Esophagus mucosa (tissue), 1 donor: ENCODE measurements at regions not wholly inside any gene's neighbourhood (a gene's known extent, or its start where the extent isn't known, plus 50 kb on each side); places are given as distances from the start of the nearest gene placed in this dataset.

ENCODE experiments used
- ATAC-seq: fragments of 200-7000 bp; cut with Tn5 transposase; one replicate; pipeline ENCODE4 v1.9.1; 2020
- donor health status: DM: yes; HTN: yes; CAD: no.

GRCh38 chr1:229037806-229038405 lies 233.0 kb upstream of the RAB4A start:
- no peak for ATAC-seq

GRCh38 chr1:229040630-229041358 lies 230.1 kb upstream of the RAB4A start:
- ATAC-seq = no peak

GRCh38 chr1:229041946-229042345 lies 229.0 kb upstream of the RAB4A start:
- no peak for ATAC-seq

DNA sequence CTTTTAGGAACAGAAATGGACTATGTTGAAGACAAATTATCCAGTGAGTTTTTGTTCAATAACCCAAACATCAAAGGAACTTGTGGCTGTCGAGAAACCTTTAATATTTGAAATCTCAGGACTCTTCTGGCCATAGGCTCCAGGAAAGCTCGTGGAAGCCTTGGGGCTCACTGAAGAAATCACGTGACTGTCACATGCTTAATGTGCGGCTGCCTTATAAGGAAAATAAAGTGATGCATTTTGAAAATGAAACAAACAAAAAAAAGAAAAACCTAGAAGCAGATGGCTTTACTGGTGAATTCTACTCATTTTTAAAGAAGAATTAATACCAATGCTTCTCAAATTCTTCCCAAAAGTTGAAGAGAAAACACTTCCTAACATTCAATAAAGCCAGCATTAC lies 228.4 kb upstream of the RAB4A start:
- ATAC-seq = no peak

DNA sequence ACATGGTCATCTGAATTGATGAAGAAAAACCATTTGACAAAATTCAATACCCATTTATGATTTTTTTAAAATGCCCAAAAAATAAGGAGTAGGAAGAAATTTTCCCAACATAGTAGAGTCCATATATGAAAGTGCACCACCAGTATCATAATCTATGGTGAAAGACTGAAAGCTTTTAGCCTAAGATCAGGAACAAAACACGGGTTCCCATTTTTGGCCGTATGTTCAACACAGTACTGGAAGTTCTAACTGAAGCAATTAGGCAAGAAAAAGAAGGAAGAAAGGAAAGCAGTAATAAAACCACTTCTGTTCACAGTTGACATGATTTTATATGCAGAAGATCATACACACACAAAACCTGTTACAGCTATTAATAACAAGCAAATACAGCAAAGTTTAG lies 227.8 kb upstream of the RAB4A start:
- no peak for ATAC-seq

DNA sequence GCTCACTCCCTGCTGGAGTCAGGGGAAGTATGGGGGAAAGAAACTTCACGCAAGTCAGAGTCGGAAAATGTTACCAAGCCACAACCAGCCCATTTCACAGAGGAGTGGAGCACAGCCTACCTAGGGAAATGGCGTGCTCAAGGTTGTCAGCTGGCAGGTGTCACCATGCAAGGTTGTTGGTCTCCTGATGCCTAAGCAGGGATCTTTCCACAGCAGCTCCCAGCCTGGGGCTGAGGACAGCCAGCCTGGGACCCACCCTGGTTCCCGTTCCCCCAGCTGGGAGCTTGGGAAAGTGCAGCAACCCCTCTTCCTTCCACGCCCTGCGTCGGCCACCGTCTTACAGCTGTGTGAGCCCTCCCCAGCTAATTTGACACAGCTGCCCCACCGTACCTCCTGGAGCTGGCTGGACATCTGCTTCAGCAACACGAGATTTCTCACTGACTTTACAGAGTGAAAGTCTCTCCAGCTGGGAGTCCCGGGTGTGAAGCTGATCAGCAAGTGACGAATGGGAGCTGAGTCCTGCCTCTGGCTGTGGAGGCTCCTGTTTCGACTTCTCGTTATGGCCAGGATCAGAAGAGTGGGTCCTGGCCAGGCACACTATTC lies 224.6 kb upstream of the RAB4A start:
- ATAC-seq = no peak

GRCh38 chr1:229047161-229047839 lies 223.6 kb upstream of the RAB4A start:
- no peak for ATAC-seq

- no peak for ATAC-seq
Measured at GRCh38 chr1:229047840-229048620, 222.9 kb upstream of the RAB4A start.

- ATAC-seq = no peak
Measured at GRCh38 chr1:229048896-229049295, 222.0 kb upstream of the RAB4A start.

GRCh38 chr1:229056046-229056445 lies 214.9 kb upstream of the RAB4A start:
- no peak for ATAC-seq

GRCh38 chr1:229058111-229058561 lies 212.8 kb upstream of the RAB4A start:
- ATAC-seq = peak; percentile 53

DNA sequence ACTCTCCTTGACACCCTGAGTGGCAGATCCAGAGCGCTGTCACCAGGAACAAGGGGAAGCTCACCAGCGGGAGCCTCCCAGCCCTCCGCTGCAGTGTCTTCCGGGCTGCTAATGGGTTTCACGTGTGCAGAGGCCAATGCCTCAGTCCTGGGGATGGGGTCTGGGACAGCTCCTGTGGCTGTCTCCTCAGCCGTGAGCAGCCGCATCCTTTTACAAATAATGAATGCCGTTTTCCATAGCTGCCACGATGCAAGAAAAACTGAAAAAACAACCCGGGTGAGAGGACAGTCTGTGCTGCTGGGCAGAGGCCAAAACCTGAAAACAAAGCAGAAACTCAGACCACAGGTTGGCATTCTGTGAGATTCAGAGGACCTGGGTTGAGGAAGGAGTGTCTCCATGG lies 212.2 kb upstream of the RAB4A start:
- no peak for ATAC-seq

- ATAC-seq = peak; percentile 67
Measured at GRCh38 chr1:229059671-229060539, 211.0 kb upstream of the RAB4A start.

DNA sequence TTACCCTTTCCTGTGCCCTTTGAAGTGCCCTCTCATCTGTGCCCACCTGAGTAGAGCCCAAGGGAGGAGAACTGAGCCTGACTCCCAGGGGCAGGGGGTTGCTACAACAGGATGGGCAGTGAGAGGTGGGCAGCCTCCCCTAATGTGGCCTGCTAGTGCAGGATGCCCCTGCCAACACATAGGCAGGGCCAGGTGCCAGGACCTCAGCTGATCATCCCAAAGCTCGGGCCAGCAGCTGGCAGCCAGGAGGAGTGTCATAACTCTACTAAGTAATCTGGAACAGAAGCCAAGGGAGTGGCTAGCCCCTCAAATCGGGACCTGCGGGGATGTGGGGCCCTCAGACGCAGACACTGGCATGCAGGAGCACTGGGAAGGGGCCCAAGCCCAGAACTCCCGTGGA lies 208.8 kb upstream of the RAB4A start:
- no peak for ATAC-seq

GRCh38 chr1:229063154-229063773 lies 207.6 kb upstream of the RAB4A start:
- no peak for ATAC-seq

DNA sequence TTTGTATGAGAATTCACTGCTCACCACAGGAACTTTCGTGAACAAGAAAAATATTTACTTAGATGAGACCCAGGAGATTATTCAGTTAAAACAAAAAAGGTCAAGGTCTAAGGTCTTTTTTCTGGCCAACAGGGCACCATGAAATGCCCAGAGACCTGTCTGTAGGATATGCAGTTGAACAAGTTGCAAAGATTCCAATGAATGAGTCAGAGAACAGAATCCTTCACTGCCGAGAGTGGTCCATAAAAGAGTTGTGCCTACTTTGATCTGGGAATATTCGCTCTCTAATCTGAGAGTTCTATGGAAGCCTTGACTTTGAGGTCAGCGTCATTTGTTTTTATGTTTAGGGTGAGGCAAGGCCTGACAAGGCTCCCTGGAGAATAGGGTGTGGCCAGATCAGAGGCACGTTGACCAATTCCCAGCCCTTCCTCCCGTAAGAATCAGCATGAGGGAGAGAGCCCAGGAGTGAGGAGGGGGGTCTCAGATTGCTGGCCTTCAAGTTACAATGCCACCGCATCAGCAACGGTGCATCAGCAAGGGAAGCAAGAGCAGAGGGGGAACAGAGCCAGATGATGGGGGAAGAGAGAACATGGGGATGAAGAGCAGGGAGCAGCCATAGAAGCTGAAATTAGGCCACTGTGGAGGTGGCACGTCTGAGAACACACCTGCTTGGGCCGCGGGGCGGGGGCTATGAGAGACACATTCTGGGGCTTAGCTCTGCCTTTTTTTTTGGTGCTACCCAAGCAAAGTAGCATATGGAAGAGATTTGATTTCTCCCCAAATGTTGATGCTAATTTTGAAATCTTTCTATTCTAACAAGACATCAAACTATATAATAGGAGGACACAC lies 206.4 kb upstream of the RAB4A start:
- ATAC-seq = peak; percentile 31

- no peak for ATAC-seq
Measured at GRCh38 chr1:229065613-229066012, 205.3 kb upstream of the RAB4A start.

- ATAC-seq = no peak
Measured at GRCh38 chr1:229066591-229066990, 204.3 kb upstream of the RAB4A start.

DNA sequence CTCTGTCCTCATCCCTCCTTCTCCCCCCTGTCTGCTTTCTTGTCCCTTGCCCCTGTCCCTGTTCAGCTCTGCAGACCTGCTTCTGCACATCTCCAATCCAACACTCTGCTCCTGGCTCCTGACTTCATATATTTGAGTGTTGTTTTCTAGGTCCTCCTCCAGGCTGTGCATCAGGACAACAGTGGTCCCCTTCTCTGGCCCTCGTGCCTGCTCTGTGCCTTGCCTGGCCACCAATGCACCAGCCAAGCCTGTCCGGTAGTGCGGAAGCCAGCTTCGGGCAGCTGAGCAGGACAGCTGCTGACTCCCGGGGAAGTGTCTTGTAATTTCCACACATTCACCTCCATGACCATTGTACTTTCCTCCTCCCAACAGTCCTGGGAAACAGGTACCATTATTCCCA lies 203.4 kb upstream of the RAB4A start:
- no peak for ATAC-seq
